ENCODE measurements at regions not wholly inside any gene's neighbourhood (a gene's known extent, or its start where the extent isn't known, plus 50 kb on each side); places are given as distances from the start of the nearest gene placed in this dataset.

- TF ChIP-seq CTCF (IDR thresholded peaks at IDR 0.05; ENCODE audit: low read depth, low read length) = no peak
- TF ChIP-seq EZH2phosphoT487 (IDR thresholded peaks at IDR 0.05; ENCODE audit: low read depth) = no peak
Measured at GRCh38 chr12:58502841-58503240, 417.5 kb downstream of the LRIG3 start.
